ENCODE measurements at regions not wholly inside any gene's neighbourhood (a gene's known extent, or its start where the extent isn't known, plus 50 kb on each side); places are given as distances from the start of the nearest gene placed in this dataset.

GRCh38 chr5:111926026-111926425 lies 169.0 kb upstream of the NREP start:
- TF ChIP-seq, protein P1, sequence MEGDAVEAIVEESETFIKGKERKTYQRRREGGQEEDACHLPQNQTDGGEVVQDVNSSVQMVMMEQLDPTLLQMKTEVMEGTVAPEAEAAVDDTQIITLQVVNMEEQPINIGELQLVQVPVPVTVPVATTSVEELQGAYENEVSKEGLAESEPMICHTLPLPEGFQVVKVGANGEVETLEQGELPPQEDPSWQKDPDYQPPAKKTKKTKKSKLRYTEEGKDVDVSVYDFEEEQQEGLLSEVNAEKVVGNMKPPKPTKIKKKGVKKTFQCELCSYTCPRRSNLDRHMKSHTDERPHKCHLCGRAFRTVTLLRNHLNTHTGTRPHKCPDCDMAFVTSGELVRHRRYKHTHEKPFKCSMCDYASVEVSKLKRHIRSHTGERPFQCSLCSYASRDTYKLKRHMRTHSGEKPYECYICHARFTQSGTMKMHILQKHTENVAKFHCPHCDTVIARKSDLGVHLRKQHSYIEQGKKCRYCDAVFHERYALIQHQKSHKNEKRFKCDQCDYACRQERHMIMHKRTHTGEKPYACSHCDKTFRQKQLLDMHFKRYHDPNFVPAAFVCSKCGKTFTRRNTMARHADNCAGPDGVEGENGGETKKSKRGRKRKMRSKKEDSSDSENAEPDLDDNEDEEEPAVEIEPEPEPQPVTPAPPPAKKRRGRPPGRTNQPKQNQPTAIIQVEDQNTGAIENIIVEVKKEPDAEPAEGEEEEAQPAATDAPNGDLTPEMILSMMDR (conservative IDR thresholded peaks at IDR 0.05; ENCODE audit: low read depth, low read length) = no peak
- TF ChIP-seq EZH2 (IDR thresholded peaks at IDR 0.05; ENCODE audit: low read length, unreplicated experiment) = no peak
